GM18867 (cell line): ENCODE measurements at regions not wholly inside any gene's neighbourhood (a gene's known extent, or its start where the extent isn't known, plus 50 kb on each side); places are given as distances from the start of the nearest gene placed in this dataset.
A peak's percentile ranks its signal among the peaks of the same experiment; 100 is the strongest.

Source experiments
- ATAC-seq: cut with Tn5 transposase; IDR thresholded peaks from one replicate; pipeline ENCODE4 v1.9.1; 2021; ENCODE audit warnings: mild to moderate bottlenecking, moderate library complexity; ENCODE audit not compliant: unreplicated experiment

GRCh38 chr11:30089921-30090320 is 73.1 kb upstream of the KCNA4 start:
- ATAC-seq, result no peak

DNA sequence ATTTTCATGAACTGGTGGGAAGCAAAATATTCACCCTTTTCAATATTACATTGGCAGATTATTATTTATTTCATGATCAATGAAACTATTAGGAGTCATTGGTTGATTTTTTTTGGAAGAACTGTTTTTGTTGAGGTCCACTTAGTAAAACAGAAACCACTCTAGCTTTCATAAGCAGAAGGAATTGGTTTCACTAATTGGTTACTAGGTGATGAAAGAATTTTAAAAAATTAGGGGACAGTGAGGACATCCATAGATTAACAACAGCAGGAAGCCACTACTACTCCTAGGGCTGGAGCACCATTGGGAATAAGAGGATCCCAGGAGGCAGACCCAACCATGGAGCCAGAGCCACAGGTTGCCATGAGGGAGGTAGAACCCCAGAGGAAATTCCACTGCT is 74.4 kb upstream of the KCNA4 start:
- ATAC-seq, result no peak

DNA sequence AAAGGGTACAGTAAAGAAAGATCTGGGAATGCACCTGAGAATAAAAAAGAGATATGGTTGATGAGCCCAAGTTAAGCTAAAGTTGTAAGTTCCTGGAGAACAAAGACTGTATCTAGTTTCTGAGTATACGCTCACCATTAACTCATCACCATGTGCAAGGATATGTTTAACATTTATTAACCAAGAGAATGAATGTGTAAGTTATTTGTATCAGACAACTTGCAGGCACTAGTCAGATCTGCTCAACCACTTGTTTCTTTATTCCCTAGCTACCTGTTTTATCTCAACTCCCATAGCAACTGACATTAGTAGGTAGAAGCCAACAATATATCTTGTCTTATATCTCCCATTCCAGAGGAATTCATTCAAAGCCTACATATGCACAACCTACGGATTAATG is 74.9 kb upstream of the KCNA4 start:
- no peak for ATAC-seq

DNA sequence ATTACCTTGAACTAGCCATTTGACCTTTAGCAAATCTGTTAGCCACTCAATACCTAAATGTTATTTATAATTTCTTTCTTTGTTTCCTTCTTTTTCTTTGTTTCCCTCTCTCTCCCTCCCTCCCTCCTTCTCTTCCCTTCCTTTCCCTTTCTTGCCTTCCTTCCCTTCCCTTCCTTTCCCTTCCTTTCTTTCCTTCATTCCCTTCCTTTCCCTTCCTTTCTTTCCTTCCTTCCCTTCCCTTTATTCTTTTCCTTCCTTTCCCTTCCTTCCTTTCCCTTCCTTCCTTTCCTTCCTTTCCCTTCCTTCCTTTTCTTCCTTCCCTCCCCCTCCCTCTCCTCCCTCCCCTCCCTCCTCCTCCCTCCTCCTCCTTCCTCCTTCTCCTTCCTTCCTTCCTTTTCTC is 75.7 kb upstream of the KCNA4 start:
- no peak for ATAC-seq

- no peak for ATAC-seq
Measured at GRCh38 chr11:30100495-30100894, 83.7 kb upstream of the KCNA4 start.

GRCh38 chr11:30106222-30107181 is 89.7 kb upstream of the KCNA4 start:
- no peak for ATAC-seq

- ATAC-seq, result no peak
Measured at GRCh38 chr11:30107899-30108298, 91.1 kb upstream of the KCNA4 start.

- no peak for ATAC-seq
Measured at GRCh38 chr11:30109774-30110173, 92.9 kb upstream of the KCNA4 start.

DNA sequence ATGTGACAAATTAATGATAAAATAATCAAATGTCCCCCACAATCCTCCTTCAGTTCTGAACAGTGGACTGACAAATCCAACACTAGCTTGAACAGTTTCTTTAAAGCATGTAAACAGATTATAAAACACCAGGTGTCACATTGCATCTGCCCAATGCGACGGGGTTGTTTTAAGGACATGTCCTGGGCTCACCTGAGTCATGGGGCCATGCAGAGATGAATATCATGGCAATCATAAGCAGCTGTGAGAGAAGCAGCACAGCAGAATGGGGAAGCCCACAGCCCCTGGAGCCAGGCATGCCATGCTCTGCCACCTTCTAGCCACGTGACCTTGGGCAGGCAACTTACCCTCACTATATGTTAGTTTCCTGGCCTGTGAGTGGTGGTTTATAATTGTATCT is 93.9 kb upstream of the KCNA4 start:
- ATAC-seq, result no peak

- ATAC-seq, result no peak
Measured at GRCh38 chr11:30111786-30112185, 95.0 kb upstream of the KCNA4 start.

- ATAC-seq, result no peak
Measured at GRCh38 chr11:30113326-30113898, 96.6 kb upstream of the KCNA4 start.

GRCh38 chr11:30116512-30116911 is 99.7 kb upstream of the KCNA4 start:
- no peak for ATAC-seq

GRCh38 chr11:30120045-30120589 is 103.3 kb upstream of the KCNA4 start:
- ATAC-seq, result no peak

- no peak for ATAC-seq
Measured at GRCh38 chr11:30125456-30125855, 105.4 kb upstream of the FSHB start.

DNA sequence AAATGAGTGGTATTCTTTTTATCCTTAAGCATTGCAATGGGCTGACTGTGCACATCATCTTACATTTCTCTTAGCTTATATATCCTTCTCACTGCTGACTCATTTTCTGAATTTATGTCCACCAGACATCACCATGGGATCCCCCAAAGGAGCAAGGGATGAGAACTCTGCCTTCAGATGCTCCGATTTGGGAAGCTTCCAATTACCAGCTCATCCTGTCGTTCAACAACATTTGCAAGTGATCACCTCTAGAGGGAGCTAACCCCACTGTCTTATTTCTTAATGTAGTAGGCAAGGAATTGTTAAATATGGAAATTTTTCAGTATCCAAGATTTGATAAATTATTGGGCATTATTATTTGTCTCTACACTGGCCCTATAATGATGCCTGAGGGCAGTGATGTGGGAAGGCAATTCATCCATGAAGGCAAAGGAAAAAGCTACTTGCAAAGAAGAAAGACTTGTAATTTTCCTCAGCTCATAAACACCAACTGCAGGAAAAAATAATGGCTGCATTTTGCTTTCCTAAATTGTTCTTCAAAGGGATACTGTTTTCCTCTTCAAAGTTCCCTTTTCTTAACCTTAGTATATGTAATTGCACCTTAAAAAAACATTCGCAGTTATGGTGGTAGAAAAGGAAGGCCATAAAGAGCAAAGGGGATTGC is 102.4 kb upstream of the FSHB start:
- peak; percentile 60 for ATAC-seq

DNA sequence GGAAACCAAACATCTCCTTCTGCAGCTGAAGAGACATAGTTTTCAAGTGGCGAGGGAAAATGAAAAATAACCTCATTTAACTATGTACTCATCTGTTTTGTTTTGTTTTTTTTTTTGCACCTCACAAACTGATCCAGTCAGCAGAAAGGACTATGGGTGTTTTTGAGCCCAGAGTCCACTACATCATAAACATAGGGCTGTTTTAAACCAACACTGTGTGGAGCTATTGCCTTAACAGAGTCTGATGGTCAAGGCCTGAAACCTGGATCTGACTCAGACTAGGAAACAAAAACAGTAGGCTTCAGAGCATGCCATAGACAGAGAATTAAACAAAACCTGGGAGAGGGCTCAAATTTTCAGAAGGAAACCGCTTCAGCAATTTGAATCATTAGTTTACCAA is 99.3 kb upstream of the FSHB start:
- ATAC-seq, result peak; percentile 85

GRCh38 chr11:30133281-30133680 is 97.5 kb upstream of the FSHB start:
- no peak for ATAC-seq

DNA sequence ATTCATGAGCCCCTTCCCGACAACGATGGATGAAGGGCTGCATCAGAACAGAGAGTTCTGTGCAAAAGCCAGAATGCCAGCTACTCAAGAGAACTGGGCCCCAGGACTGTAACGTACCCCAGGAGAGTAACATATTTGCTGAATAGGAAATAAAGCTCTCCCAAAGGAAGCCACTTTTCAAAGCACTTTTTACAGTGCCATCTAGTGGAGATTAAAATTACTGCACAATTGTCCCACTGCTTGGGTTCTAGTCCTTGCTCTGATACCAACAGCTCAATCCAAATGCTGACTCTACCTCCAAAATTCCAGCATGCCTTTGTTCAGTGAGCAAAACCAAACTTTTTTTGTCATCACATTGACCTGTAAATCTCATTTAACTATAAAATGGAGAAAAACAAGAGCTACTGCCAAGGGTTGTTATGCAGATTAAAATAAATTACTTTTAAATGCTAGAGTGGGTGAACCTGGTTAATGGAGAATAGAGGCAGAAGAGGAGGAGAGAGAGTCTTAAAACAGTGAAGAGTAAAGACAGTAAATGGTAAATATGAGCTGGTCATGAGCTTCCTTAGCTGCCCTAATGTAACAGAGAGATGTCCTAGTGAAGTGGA is 87.6 kb upstream of the FSHB start:
- ATAC-seq, result peak; percentile 81

- ATAC-seq, result no peak
Measured at GRCh38 chr11:30147293-30147692, 83.5 kb upstream of the FSHB start.

DNA sequence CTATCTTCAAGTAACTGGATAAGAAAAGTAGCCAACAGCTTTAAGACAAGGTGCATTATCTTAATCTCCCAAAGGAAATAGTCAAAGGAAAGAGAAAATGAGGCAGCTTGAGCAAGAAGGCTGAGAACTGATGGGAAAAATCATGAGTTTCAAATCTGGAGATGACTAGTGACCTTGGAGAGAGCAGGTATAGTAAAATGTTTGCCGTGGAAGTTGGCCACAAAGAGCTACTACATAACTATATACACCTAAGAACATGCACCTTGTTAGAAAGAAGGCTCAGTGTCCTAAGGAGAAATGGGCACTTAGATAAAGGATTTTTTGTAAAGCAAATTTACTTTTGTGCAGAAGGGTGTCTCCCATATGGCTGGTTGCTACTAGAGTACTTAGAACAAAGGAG is 80.8 kb upstream of the FSHB start:
- no peak for ATAC-seq

- no peak for ATAC-seq
Measured at GRCh38 chr11:30150425-30150824, 80.4 kb upstream of the FSHB start.
